Fibroblast of mammary gland (primary cell): ENCODE measurements at regions not wholly inside any gene's neighbourhood (a gene's known extent, or its start where the extent isn't known, plus 50 kb on each side); places are given as distances from the start of the nearest gene placed in this dataset.

Source experiments
- DNase-seq: peaks from one replicate; pipeline ENCODE4 v3.0.0-alpha.2; 2010; ENCODE audit warnings: low read depth
- H3K4me3 ChIP-seq: 2 replicates; pipeline ENCODE4 v1.5.1; 2011; ENCODE audit warnings: low read depth, mild to moderate bottlenecking, low read length, moderate library complexity; ENCODE audit not compliant: control insufficient read depth
- CTCF ChIP-seq: conservative IDR thresholded peaks from 2 replicates; pipeline ENCODE4 v1.5.1; 2011; ENCODE audit warnings: low read depth, low read length, inconsistent platforms; ENCODE audit not compliant: control insufficient read depth, insufficient read depth

- TF ChIP-seq CTCF = no peak
- no peak overlapping the region for H3K4me3 ChIP-seq
- no peak for DNase-seq
Observed at GRCh38 chr9:115278326-115279035, 160.5 kb upstream of the TNC start.

GRCh38 chr9:115283395-115283794, 165.4 kb upstream of the TNC start:
- no peak for DNase-seq
- H3K4me3 ChIP-seq = no peak overlapping the region
- TF ChIP-seq CTCF = no peak

- no peak for TF ChIP-seq CTCF
- DNase-seq = no peak
- no peak overlapping the region for H3K4me3 ChIP-seq
Observed at GRCh38 chr9:115285836-115286235, 167.9 kb upstream of the TNC start.

- H3K4me3 ChIP-seq = no peak overlapping the region
- TF ChIP-seq CTCF = no peak
- no peak for DNase-seq
Observed at GRCh38 chr9:115286411-115286810, 168.5 kb upstream of the TNC start.

- H3K4me3 ChIP-seq = no peak overlapping the region
- DNase-seq = peak; percentile 63
- no peak for TF ChIP-seq CTCF
Observed at GRCh38 chr9:115289757-115290208, 171.8 kb upstream of the TNC start.

DNA sequence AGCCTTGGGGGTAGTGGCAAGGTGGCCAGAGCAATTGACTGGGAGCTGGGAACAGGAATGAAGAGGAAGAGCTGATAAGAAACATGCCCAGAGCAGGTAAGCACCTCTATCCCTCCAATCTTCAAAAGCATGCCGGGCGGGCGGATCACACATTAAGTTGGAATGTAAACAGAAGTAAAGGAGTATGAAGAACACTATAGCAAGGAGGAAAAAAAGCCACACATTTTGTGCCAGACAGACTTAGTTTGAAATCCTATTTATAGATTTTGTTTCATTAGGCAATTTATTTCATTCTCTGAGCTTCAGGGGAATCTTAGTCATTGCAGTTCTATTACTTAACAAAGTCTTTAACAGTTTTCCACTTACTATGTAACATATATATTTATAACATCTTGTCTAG, 173.9 kb upstream of the TNC start:
- TF ChIP-seq CTCF = no peak

GRCh38 chr9:115292584-115293279, 174.8 kb upstream of the TNC start:
- DNase-seq = peak; percentile 62
- no peak for TF ChIP-seq CTCF
- no peak overlapping the region for H3K4me3 ChIP-seq

More for the DNA sequence above, 173.9 kb upstream of the TNC start:
- no peak overlapping the region for H3K4me3 ChIP-seq
- DNase-seq = peak; percentile 28
